Stimulated activated CD4-positive, alpha-beta T cell treated with anti-CD3 and anti-CD28 coated beads, Interleukin-1b, Interleukin-23, amount 100 ng/mL, for 48 hours (primary cell): ENCODE measurements at regions not wholly inside any gene's neighbourhood (a gene's known extent, or its start where the extent isn't known, plus 50 kb on each side); places are given as distances from the start of the nearest gene placed in this dataset.
A peak's percentile ranks its signal among the peaks of the same experiment; 100 is the strongest.
"Not testable (repeated sequence)": the region's sequence is repeated elsewhere in the genome, so short reads cannot be mapped to it uniquely, and the experiment has no call there.

ENCODE experiments used
- DNase-seq: peaks from one replicate; pipeline ENCODE4 v3.0.0-alpha.2; 2020

DNA sequence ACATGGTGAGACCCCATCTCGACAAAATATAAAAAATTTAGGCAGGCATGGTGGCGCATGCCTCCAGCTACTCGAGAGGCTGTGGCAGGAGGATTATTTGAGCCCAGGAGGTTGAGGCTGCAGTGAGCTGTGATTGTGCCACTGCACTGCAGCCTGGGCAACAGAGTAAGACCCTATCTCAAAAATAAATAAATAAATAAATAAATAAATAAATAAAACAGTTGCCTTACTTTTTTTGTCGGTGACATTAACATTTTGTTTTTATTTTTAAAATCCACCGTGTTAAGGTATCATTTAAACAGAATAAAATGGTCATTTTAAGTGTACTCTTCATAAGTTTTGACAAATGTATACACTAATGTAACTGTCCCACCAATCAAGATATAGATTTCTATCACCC, 57.0 kb downstream of the RASL11A start:
- no peak for DNase-seq

DNA sequence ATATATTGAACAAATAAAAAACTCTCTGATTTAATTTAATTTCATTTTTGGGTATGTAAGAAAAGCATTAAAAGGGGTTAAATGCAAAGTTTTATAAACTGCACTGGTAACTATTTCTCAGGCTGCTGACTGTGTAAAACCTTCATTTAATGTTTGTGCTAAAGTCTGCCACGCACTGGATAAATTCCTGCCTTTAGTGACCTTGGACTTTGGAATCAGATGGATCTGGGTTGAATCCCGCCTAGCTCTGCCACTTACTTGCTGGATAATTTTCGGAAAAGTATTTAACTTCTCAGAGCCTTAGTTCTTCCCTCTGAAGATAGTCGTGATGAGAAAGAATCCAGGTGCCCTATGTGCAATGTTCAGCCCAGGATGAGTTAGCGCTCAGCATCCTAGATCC, 58.6 kb downstream of the RASL11A start:
- DNase-seq: no peak

DNA sequence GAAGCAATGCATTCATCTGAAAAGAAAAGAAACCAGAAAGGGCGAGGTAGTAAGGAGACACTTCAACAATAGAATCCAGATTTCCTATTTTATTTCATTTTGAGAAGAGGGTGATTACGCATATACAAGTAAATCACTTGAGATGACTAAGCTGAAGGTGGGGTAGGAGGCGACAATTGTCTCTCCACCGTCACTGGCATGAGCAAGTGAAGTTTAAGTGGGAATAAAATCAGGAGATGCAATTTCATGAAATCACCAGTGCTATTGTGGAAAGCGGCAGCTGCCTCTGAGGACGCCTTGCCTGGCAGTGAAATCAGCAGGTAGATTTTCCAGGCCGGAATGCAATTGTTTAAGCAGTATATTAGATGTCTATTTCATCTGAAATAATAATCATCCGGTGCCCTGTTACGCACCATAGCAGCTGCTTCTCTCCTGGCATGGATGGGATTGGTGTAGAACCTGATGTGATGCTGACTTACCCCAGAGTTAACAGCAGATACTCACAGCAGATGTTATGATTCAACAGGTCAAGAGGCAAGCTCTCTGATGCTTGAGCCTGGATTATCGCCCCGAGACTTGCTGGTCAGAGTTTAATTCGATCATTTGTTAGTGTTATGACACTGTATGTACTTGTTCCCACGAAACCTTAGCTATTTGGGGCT, 64.3 kb downstream of the RASL11A start:
- no peak for DNase-seq

DNA sequence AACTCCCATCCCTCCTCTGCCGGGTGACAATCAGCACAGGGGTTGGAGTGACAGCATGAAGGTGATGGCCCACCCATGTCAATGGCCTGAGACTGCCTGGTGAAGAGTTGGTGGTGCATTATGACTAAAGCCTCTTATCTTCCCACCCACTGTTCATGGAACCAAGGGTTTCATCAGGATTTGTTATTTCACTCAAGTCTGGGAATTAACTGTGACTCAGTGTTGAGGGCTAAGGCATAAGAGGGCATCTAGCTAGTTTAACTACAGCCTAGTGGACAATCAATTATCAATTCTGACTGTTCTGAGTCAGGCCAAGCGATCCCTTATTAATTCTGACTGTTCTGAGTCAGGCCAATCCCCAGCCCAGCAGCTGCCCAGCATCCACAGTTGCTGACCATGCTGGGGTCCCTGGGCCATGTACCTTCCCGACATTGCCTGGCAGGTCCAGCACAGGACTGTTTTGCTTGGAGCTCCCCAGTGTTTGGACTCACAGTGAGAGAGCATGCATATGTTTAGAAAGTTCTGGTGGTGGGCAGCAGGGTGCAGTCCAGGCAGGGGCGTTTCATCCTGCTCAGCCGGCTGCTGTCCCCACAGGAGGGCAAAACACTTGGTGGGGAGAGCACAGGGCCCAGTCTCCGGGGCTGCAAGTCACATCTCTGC, 65.5 kb downstream of the RASL11A start:
- no peak for DNase-seq

DNA sequence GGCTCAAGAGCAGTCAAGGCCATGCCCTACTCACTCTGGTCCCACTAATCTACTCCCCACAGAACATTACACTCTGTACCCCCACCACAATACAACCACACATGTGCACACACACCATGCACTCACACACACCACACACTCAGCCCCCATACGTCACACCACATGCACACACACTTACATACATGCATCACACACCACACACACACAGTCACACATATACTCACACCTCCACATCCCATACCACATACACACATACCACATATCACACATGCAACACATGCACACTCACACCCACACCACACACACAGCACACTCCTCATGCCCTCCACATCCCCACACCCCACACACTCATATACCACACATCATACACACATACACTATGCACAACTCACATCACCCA, 67.6 kb downstream of the RASL11A start:
- no peak for DNase-seq

DNA sequence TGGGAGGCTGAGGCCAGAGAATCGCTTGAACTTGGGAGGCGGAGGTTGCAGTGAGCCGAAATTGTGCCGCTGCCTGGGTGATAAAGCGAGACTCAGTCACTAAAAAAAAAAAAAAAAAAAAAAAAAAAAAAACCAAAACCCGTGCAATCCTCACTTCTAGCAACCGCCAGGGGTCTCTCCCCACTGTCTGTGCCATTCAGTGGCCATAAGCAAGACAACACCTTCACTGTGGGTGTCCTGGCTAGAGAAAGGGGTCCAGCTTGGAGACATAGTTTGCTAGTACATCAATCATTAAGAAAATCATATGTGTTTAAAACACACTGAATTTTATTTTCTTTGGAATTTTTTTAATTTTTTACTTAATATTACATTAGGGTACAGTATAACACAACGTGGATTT, 68.2 kb downstream of the RASL11A start:
- no peak for DNase-seq

DNA sequence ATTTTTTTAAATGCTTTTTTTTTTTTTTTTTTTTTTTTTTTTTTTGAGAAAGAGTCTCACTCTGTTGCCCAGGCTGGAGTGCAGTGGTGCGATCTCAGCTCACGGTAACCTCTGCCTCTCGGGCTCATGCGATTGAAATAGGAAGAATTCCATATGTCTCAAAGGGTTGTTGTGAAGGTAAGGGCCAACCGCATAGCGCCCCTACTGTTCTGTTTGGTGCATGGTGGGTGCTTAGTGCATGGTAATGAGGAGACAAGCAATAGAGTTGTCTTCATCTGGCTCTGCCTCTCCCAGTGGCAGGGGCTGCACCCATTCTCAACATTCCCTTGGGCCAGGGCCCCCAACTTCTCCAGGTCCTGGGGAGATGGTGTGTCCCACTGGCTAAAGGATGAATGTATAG, 68.7 kb downstream of the RASL11A start:
- DNase-seq: peak; percentile 49

DNA sequence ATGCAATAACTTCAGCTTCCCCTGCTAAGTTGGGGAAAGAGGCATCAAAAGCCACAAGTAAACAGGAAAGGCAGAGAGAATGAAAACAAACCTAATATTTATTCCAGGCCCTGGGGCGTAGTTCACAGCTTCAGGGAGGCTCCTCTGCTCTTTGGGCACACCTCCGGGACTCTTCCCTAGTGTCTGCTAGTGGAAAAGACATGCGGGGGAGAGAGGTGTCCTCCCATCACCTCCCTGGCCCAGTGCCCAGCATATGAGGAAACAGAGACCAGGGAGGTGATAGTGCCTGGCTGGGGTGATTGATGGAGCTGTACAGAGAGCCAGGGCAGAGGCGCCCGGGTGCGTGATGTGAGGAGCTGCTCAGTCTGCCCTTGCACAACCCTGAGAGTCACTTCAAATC, 71.0 kb downstream of the RASL11A start:
- DNase-seq: no peak

DNA sequence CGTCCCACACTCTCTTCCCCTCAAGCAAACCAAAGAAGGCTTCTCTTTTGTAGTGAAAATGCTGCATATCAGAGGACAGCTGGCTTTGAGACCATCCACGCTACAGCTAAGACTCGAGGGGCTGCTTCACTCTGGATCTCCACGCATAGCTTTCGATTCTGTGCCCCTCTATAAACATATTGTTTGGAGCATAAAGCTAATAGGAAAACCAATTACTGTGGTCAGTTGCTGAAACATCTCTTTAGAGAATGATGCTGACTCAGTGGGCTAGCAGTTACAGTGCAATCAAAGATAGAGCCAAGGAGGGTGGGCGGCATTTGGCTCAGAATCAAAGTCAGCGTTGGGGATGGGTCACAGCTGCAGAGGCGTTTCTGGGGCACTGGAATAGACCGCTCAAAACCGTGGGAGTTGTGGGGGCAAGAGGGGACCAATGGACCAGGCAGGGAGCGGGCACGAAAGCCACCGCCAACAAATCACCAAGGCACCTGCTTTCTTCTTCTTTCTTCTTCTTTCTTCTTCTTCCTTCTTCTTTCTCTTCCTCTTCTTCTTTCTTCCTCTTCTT, 76.7 kb downstream of the RASL11A start:
- DNase-seq: no peak

DNA sequence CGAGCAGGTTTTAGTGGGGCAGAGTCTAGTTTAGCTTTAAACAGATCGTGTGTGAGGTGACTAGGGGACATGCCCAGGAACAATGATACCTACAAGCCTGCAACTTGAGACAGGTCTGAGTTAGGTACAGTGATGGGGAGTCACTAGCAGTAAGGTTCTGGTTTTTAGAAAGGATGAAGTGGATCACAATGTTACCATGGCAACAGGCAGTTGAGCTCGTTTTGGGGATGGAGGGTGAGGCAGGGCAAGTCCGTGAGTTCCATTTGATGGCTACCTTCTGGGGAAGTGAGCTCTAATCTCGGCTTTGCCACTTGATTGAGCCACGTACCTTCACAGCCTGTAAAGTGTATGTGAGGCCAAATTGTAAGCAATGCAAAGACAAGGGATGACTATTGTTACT, 76.0 kb upstream of the GTF3A start:
- no peak for DNase-seq

DNA sequence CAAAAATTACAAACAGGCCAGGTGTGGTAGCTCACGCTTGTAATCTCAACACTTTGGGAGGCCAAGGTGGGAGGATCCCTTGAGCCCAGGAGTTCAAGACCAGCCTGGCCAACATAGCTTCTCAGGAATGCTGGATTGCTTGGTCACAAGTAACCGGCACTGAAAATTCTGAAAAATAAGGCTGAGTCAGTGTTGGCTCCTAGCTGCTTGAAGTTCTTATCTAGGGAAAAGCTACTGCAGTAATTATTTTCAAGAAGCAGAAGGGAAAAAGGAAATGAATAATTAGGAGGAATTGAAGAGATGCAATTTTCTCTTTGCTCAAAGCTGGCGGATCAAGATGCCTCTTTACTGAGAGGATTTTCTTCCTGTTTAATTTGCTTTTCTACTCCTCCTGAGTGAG, 75.0 kb upstream of the GTF3A start:
- no peak for DNase-seq

DNA sequence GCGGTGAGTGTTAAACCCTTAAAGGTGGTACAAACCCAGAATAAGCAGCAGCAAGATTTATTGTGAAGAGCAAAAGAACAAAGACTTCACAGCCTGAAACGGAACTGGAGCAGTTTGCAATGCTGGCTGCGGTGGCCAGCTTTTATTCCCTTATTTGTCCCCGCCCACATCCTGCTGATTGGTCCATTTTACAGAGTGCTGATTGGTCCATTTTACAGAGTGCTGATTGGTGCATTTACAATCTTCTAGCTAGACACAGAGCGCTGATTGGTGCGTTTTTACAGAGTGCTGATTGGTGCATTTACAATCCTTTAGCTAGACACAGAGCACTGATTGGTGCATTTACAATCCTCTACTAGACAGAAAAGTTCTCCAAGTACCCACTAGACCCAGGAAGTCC, 73.6 kb upstream of the GTF3A start:
- DNase-seq: not testable (repeated sequence)

DNA sequence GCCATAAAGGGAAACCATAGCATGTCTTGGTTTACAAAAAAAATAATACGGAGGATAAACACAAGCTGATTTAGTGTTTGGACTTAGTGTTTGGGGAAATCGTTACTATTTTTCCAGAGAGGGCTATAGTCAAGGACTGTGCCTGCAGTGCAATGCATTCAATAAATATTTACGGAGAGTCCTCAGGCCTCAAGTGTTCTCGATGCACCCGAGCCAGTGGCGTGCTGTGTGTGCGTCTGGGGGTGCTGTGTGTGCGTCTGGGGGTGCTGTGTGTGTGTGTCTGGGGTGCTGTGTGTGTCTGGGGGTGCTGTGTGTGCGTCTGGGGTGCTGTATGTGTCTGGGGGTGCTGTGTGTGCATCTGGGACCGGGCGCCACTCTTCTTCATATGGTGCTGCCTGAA, 71.7 kb upstream of the GTF3A start:
- DNase-seq: no peak

DNA sequence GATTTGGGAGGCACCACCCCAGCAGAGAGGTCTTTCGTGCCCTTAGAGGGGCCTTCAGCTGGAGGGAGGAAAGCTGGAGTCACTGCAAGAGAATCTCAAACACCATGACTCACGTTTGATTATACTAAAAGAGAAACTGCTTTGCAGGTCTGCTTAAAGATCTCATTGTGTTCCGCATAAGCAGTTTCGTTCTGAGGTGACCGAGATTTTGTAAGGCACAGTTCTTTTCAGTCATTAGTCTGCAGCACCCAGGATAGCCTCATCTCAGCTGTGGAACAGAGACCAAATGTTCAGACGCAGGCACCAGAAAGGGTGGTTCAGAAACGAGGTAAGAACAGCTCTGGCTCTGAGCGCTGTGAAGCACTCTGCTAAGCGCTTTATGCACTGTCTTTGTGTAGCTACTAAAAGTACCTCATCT, 71.2 kb upstream of the GTF3A start:
- DNase-seq: peak; percentile 64

DNA sequence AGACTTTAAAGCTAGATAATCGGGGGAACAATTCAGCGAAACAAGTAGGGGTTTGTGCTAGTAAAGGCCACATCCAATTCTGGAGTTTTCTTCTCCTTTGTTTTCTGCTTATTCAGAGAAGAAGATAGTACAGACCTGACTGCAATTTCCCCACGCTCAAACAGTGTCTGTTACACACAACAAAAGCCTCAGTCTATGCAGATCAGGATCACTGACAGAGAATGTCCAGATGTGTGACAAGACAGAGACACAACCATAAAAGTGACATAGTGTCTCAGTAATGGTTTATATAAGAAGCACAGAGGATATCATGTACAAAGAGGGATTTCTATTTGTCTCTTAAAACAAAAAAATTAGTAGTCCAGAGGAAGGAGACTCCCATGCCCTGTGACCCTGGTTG, 70.7 kb upstream of the GTF3A start:
- DNase-seq: no peak

DNA sequence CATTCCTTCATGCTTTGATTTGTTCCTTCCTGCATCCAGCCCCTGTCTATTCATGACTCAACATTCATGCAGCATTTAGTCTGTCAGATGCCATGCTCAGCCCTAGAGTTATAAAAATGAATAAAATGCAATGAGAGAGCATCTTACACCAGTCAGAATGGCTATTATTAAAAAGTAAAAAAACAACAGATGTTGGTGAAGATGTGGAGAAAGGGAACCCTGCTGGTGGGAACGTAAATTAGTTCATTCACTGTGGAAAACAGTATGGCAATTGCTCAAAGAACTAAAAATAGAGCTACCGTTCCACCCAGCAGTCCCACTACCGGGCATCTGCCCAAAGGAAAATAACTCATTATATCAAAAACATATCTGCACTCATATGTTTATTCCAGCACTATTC, 70.0 kb upstream of the GTF3A start:
- DNase-seq: no peak

DNA sequence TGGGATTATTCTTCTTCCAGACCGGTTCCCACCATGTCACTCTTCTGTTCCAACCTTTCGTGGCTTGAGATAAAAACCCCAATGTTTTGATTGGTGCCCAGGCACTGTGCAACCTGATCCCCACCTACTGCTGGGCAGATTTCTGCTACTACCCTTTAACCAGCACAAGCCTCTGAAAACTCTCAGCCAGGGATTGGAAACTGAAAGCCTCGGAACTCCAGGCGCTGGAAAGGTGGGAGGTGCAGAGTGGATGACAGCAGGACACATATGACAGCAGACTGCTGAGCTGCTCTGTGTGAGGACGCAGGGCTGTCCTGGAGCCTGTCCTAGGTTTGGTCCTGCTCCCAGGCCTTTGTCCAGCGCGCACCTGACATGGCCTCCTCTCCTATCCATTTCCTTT, 68.5 kb upstream of the GTF3A start:
- DNase-seq: no peak

DNA sequence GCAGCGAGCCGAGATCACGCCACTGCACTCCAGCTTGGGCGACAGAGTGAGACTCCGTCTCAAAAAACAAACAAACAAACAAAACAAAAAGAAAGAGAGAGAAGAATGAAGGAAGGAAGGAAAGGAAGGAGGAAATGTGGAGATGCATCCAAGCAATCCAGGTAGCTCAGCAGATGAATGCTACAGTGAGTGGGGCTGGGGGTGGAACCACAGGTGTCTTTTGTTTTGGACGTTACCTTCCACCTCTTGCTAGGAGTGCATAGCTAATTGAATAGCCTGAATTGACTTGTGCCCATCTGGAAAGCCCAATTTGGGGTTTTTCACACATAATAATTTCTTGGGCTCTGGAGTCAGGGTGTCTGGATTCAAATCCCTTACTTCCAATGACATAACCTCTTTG, 66.0 kb upstream of the GTF3A start:
- DNase-seq: no peak

DNA sequence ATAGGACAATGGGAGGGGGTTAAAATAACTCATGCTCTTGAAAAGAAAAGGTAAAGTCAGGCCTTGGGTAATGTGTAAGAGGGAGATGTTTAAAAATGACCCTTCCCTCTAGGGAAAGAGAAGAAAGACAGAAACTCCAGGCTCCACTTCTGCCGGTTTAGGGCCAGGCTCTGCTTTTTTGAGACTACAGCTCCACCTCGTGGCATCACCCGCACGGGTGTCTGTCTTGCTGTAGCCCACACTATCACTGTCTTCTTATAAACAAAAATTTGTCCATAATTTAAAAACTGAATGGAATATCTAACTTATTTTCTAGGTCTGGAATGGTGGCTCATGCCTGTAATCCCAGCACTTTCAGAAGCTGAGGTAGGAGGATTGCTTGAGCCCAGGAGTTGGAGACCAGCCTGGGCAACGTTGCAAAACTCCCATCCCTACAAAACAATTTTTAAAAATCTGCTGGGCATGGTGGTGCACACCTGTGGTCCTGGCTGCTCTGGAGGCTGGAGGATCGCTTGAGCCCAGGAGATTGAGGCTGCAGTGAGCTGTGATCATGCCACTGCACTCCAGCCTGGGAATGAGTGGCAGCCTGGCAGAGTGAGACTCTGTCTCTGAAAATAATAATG, 65.1 kb upstream of the GTF3A start:
- peak; percentile 59 for DNase-seq

DNA sequence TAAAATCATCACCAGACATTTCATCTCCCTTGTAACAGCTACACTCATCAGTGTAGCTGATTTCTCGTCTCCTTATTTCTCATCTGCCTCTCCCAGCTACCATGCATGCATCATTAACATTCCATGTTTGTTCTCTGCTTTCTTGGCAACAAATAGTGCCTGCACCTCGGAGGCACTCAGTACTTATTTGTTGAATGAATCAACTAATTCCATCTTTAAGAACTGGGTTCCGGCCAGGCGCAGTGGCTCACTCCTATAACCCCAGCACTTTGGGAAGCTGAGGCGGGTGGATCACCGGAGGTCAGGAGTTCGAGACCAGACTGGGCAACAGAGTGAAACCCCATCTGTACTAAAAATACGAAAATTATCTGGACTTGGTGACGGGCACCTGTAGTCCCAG, 63.9 kb upstream of the GTF3A start:
- no peak for DNase-seq

DNA sequence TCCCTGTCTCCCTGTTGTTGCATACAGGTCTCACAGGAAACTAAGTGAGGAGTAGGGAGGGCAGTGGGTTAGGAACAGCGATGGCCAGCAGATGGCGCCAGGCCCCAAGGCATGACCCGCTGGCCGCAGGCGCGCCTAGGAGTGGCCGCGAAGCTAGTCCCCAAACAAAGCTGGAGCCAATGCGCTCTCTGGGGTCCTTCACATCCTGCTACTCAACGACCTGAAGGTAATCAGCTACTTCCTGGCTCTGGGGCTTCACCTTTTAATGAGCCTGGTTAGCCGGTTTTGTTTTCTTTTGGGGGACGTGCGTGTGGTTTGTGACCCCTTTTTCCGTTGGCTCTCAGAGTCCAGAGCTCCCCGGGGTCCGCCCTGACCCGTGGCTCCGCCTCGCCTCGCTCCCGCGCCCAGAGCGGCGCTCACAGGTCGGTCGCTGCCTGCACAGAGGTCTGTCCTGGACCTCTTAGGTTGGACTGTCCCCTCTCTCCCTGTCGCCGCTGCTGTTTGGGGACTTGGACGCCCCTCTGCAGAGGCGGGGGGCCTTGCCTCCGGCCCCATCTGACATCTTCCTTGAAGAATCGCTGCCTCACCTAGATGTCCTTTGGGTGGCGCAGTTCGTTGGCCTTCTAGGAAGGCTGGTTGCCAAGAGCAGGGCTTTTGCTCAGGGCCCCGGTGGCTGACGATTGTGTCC, 62.2 kb upstream of the GTF3A start:
- peak; percentile 78 for DNase-seq

DNA sequence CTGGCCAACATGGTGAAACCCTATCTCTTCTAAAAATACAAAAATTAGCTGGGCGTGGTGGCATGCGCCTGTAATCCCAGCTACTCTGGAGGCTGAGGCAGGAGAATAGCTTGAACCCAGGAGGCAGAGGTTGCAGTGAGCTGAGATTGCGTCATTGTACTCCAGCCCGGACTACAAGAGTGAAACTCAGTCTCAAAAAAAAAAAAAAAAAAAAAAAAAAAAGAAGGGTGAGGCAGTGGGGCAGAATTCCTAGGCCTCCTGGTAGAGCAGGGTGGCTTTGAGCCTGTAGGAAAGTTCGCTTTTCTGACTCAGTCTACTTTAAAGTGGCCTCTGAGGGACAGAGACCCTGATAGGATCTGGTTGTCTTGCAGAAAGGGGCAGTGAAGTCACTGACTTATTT, 60.8 kb upstream of the GTF3A start:
- DNase-seq: not testable (repeated sequence)

DNA sequence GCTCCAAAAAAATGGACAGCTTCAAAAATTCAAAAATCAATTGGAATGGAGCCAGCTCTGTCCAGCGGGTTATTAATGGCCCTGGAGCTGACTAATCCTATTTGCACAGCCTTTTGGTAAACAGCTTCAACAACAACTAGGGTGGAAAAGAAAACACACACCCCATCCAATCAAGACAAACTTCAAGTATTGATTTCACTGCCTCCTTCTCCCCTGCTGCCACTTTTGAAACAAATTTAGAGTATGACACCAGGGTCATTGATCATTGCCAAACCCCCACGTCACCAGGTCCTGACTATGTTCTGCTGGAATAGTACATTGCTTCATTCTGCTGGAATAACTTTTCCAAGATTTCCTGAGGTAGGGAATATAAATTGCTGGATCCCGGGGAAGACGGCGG, 56.8 kb upstream of the GTF3A start:
- DNase-seq: no peak
